ENCODE measurements at regions not wholly inside any gene's neighbourhood (a gene's known extent, or its start where the extent isn't known, plus 50 kb on each side); places are given as distances from the start of the nearest gene placed in this dataset.

DNA sequence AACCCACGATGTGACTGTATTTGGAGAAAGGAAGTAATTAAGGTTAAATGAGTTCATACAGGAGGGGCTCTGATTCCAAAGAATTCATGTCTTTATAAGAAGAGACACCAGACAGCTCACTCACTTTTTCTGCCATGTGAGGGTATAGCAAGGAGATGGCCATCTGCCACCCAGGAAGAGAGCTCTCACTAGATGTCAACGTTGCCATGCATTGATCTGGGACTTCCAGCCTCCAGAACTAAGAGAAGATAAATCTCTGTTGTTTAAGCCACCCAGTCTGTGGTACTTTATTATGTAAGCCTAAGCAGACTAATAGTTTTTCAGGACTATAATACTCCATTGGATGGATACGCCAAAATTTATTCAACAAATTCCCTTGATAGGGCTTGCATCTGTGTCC is 89.8 kb upstream of the RAD23B start:
- intact Hi-C loops (cut with DNase I) = no loop called here
- no peak overlapping the region for H3K9ac ChIP-seq (ENCODE audit: low read depth in 2 of 2, low read length in 2 of 2)
- H3K27ac ChIP-seq = no peak overlapping the region
- TF ChIP-seq CTCF (IDR thresholded peaks at IDR 0.05) = no peak
- no peaks in the 10 kb centered on the region for H3K4me1 ChIP-seq
- no peak for DNase-seq
- no peak overlapping the region for H3K4me3 ChIP-seq
- H3K36me3 ChIP-seq = no peaks in the 10 kb centered on the region
- no peaks in the 10 kb centered on the region for H3K27me3 ChIP-seq
- no peaks in the 10 kb centered on the region for H3K9me3 ChIP-seq

DNA sequence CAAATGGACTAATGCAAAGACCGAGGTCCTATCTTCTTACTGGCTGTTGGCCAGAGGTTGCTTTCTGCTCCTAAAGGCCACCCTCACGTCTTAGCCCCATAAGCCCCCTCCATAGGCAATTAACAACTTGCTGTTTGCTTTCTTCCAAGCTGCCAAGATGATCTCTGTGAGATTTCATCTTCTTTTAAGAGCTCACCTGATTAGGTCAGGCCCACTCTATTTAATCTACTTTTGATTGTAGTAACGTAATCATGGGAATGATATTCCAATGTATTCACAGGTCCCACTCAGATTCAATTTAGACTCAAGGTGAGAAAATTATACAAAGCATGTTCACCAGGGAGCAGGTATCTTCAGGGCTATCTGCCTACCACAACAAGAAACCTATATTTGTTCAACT is 84.4 kb upstream of the RAD23B start:
- no peaks in the 10 kb centered on the region for H3K36me3 ChIP-seq
- H3K4me3 ChIP-seq = no peak overlapping the region
- H3K9ac ChIP-seq (ENCODE audit: low read depth in 2 of 2, low read length in 2 of 2) = no peak overlapping the region
- DNase-seq = no peak
- H3K27me3 ChIP-seq = no peaks in the 10 kb centered on the region
- intact Hi-C loops (cut with DNase I) = no loop called here
- no peaks in the 10 kb centered on the region for H3K4me1 ChIP-seq
- no peak overlapping the region for H3K27ac ChIP-seq
- H3K9me3 ChIP-seq = no peaks in the 10 kb centered on the region
- no peak for TF ChIP-seq CTCF (IDR thresholded peaks at IDR 0.05)

GRCh38 chr9:107208121-107208520 is 75.0 kb upstream of the RAD23B start:
- no peak for DNase-seq
- Histone ChIP-seq H3K4me1 (no peaks in the 10 kb centered on the region), H3K9ac (ENCODE audit: low read depth in 2 of 2, low read length in 2 of 2) (no peak overlapping the region), H3K27me3 (no peaks in the 10 kb centered on the region), H3K36me3 (no peaks in the 10 kb centered on the region), H3K9me3 (no peaks in the 10 kb centered on the region), H3K27ac (no peak overlapping the region), H3K4me3 (no peak overlapping the region)
- intact Hi-C loops (cut with DNase I) = no loop called here
- no peak for TF ChIP-seq CTCF (IDR thresholded peaks at IDR 0.05)

GRCh38 chr9:107210775-107211174 is 72.3 kb upstream of the RAD23B start:
- no peak overlapping the region for H3K4me3 ChIP-seq
- H3K9ac ChIP-seq (ENCODE audit: low read depth in 2 of 2, low read length in 2 of 2) = no peak overlapping the region
- no peaks in the 10 kb centered on the region for H3K9me3 ChIP-seq
- no peaks in the 10 kb centered on the region for H3K27me3 ChIP-seq
- no peak overlapping the region for H3K27ac ChIP-seq
- no peak for TF ChIP-seq CTCF (IDR thresholded peaks at IDR 0.05)
- H3K36me3 ChIP-seq = no peaks in the 10 kb centered on the region
- no peak for DNase-seq
- H3K4me1 ChIP-seq = no peaks in the 10 kb centered on the region
- intact Hi-C loops (cut with DNase I) = no loop called here

- no peaks in the 10 kb centered on the region for H3K4me1 ChIP-seq
- H3K27ac ChIP-seq = no peak overlapping the region
- H3K9me3 ChIP-seq = no peaks in the 10 kb centered on the region
- H3K36me3 ChIP-seq = no peaks in the 10 kb centered on the region
- no peak overlapping the region for H3K9ac ChIP-seq (ENCODE audit: low read depth in 2 of 2, low read length in 2 of 2)
- TF ChIP-seq CTCF (IDR thresholded peaks at IDR 0.05) = no peak
- intact Hi-C loops (cut with DNase I) = no loop called here
- DNase-seq = no peak
- no peaks in the 10 kb centered on the region for H3K27me3 ChIP-seq
- no peak overlapping the region for H3K4me3 ChIP-seq
Observed at GRCh38 chr9:107211284-107211923, 71.7 kb upstream of the RAD23B start.
